Spleen (tissue), 11 donors: ENCODE measurements at regions not wholly inside any gene's neighbourhood (a gene's known extent, or its start where the extent isn't known, plus 50 kb on each side); places are given as distances from the start of the nearest gene placed in this dataset.

ENCODE experiments used
- DNase-seq: peaks from one replicate; pipeline ENCODE4 v3.0.0-alpha.2; 2020
- H3K27ac ChIP-seq, 8 donors: fragments of 200-600 bp; sonication (generic) in 7 of 8; 1 replicate in 4 of 8; 2 replicates in 4 of 8; pipeline versions ENCODE4 v1.5.0 to v1.8.0; 2016 to 2021; ENCODE audit warnings: inconsistent platforms in 4 of 8, mild to moderate bottlenecking in 4 of 8, moderate library complexity in 1 of 8
- H3K27me3 ChIP-seq, 7 donors: fragments of 200-600 bp; sonication (generic) in 6 of 7; replicated peaks in 1 of 7; 1 replicate in 4 of 7; 2 replicates in 3 of 7; pipeline versions ENCODE4 v1.5.0 to v1.8.0; 2016 to 2021; ENCODE audit warnings: inconsistent platforms in 3 of 7, mild to moderate bottlenecking in 1 of 7
- H3K36me3 ChIP-seq, 6 donors: fragments of 200-600 bp; sonication (generic) in 5 of 6; 1 replicate in 4 of 6; 2 replicates in 2 of 6; pipeline versions ENCODE4 v1.5.0 to v1.8.0; 2016 to 2021; ENCODE audit warnings: inconsistent platforms in 2 of 6
- H3K4me1 ChIP-seq, 6 donors: fragments of 200-600 bp; sonication (generic) in 5 of 6; 1 replicate in 3 of 6; 2 replicates in 3 of 6; pipeline versions ENCODE4 v1.5.0 to v1.8.0; 2016 to 2021; ENCODE audit warnings: inconsistent platforms in 3 of 6
- H3K4me3 ChIP-seq, 8 donors: fragments of 200-600 bp; sonication (generic) in 7 of 8; 1 replicate in 4 of 8; 2 replicates in 4 of 8; pipeline versions ENCODE4 v1.5.0 to v1.8.0; 2016 to 2021; ENCODE audit warnings: inconsistent platforms in 4 of 8, mild to moderate bottlenecking in 4 of 8, moderate library complexity in 2 of 8
- H3K9me3 ChIP-seq, 8 donors: fragments of 200-600 bp; sonication (generic) in 7 of 8; 1 replicate in 4 of 8; 2 replicates in 4 of 8; pipeline versions ENCODE4 v1.5.0 to v1.8.0; 2016 to 2021; ENCODE audit warnings: inconsistent platforms in 4 of 8
- POLR2A ChIP-seq, 3 donors: fragments of 450-650 bp; IDR thresholded peaks; one replicate each; pipeline ENCODE4 v1.5.1; 2017; ENCODE audit warnings: antibody characterized with exemption in 3 of 3, mild to moderate bottlenecking in 1 of 3
- POLR2AphosphoS5 ChIP-seq, 3 donors: sonication (generic); formaldehyde crosslinking; IDR thresholded peaks; one replicate each; pipeline ENCODE4 v1.5.1; 2017; ENCODE audit warnings: antibody characterized with exemption in 3 of 3
- WGBS, 5 donors: extraction: QIAGEN DNeasy Blood & Tissue Kit in 3 of 5; methylation state at CpG; one replicate each; pipeline versions ENCODE4 v1.1.5 to v1.1.7; 2013 to 2018; 5-methylcytosine and 5-hydroxymethylcytosine counted together
- intact Hi-C: fragments of 100-400 bp; cut with DNase I; formaldehyde crosslinking; loops from one replicate; pipeline ENCODE4 v1.15.0; 2023; ENCODE audit warnings: low total_unique reads
- TF ChIP-seq, protein P1 (sequence below), 11 experiments: fragments of 200-600 bp in 7 of 11; fragments of 450-650 bp in 4 of 11; sonication (generic) in 4 of 11; IDR thresholded peaks in 8 of 11; conservative IDR thresholded peaks in 3 of 11; 1 replicate in 7 of 11; 2 replicates in 4 of 11; pipeline versions ENCODE4 v1.4.0 to v1.8.0; 2016 to 2021; ENCODE audit warnings: antibody characterized with exemption in 11 of 11, inconsistent platforms in 4 of 11, mild to moderate bottlenecking in 1 of 11
- donor health status: healthy with polysubstance abuse.
- donor health status: DM: no; HTN: no; CAD: no; lungs with moderate emphysema.
- donor health status: DM: no; HTN: no; CAD: no.
- donor health status: Bipolar disorder and iron deficiency.
- donor health status: healthy.
- donor health status: DM: no; HTN: no; CAD: no.
- donor health status: DM: yes; HTN: yes; CAD: no.

DNA sequence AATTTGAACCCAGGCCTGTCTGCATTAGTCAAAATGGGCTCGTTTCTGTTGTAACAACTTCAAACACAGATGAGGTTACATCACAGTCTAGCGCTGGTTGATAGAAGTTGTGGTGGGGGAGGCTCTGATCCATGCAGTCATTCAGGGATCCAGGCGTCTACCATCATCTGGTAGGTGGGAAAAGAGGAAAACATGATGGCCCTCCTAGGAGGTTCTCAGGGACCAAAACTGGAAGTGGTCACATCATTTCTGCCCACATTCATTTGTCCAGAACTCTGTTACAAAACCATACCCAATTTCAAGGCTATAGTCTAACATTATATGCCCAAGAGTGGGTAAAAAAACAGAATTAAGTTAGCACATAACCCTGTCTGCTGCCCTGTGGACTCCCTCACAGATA, 135.1 kb downstream of the PHETA1 start:
- intact Hi-C loops: no loop called here
- Histone ChIP-seq H3K9me3 (peaks cover 0 to 14% (median 0%) of the 10 kb centered on the region in 8 donors), H3K4me1 (no peaks in the 10 kb centered on the region), H3K36me3 (no peaks in the 10 kb centered on the region), H3K27ac (no peak overlapping the region), H3K4me3 (no peak overlapping the region), H3K27me3 (peaks cover 0 to 56% (median 0%) of the 10 kb centered on the region in 7 donors)
- WGBS, 5 donors: 73 to 92% (median 81%) methylated on average over 3 of the region's 3 CpGs
- no peak for DNase-seq
- TF ChIP-seq, protein P1, sequence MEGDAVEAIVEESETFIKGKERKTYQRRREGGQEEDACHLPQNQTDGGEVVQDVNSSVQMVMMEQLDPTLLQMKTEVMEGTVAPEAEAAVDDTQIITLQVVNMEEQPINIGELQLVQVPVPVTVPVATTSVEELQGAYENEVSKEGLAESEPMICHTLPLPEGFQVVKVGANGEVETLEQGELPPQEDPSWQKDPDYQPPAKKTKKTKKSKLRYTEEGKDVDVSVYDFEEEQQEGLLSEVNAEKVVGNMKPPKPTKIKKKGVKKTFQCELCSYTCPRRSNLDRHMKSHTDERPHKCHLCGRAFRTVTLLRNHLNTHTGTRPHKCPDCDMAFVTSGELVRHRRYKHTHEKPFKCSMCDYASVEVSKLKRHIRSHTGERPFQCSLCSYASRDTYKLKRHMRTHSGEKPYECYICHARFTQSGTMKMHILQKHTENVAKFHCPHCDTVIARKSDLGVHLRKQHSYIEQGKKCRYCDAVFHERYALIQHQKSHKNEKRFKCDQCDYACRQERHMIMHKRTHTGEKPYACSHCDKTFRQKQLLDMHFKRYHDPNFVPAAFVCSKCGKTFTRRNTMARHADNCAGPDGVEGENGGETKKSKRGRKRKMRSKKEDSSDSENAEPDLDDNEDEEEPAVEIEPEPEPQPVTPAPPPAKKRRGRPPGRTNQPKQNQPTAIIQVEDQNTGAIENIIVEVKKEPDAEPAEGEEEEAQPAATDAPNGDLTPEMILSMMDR (IDR thresholded peaks at IDR 0.05 in 8 of 11, conservative IDR thresholded peaks at IDR 0.05 in 3 of 11): no peak
- TF ChIP-seq POLR2A (IDR thresholded peaks at IDR 0.05) (no peak), POLR2AphosphoS5 (IDR thresholded peaks at IDR 0.05) (no peak)

DNA sequence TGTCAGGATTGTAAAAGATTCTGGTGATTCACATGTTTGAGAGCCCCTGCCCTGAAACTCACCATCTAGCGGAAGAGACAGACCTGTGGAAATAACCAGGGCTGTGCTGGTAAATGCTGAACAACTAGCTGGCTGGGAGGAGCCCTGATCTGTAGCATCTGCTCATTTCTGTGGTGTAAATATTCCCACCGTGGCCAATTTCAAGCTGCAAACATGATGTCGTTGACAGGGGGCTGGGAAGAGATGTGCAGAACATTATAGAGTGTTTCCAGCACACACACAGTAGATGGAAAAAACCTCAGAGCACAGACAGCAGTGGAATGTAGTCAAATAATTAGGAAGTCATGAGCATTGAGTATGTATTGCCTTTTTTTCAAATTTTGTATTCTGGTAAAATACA, 138.2 kb downstream of the PHETA1 start:
- WGBS, 5 donors: 62 to 78% (median 66%) methylated on average over 3 of the region's 3 CpGs
- H3K36me3 ChIP-seq: no peaks in the 10 kb centered on the region
- no peak overlapping the region for H3K27ac ChIP-seq
- TF ChIP-seq, protein P1 (IDR thresholded peaks at IDR 0.05 in 8 of 11, conservative IDR thresholded peaks at IDR 0.05 in 3 of 11): no peak
- TF ChIP-seq POLR2AphosphoS5 (IDR thresholded peaks at IDR 0.05): no peak
- TF ChIP-seq POLR2A (IDR thresholded peaks at IDR 0.05): no peak
- no peak for DNase-seq
- peaks cover 0 to 5% (median 0%) of the 10 kb centered on the region in 8 donors for H3K9me3 ChIP-seq
- peaks cover 0 to 56% (median 0%) of the 10 kb centered on the region in 7 donors for H3K27me3 ChIP-seq
- H3K4me1 ChIP-seq: no peaks in the 10 kb centered on the region
- H3K4me3 ChIP-seq: no peak overlapping the region
- intact Hi-C loops: no loop called here

DNA sequence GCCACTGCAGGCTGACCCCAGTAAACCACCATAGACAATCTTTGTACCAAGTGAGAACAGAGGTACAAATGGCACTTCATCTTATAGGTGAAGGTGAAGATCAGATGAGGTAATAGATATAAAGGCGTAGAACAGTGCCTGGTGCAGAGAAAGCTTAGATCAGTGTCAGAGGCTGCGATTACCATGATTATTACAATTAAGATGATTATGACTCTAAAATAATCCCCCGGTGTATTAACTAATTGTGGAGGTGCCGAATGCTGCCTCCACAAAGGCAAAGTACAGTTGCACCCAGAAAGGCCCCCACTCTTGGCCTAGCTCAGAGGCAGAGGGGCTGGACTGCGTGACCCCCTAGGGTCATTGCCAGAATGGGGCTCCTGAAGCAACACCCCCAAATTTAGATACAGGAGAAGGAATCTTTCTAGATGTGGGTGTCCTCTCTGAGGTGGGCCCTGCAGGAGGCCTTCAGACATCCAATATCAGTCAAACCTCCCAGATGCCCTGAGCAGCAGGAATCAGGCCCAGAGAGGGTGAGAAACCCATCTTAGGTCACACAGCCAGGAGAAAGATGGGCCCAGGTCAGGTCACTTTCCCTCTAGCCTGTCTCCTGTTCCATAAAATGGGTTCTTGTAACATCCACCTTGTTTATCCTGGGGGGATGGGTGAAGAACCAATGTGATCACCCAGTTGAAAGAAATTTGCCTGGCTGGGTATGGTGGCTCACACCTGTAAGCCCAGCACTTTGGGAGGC, 139.8 kb downstream of the PHETA1 start:
- H3K9me3 ChIP-seq: peaks cover 0 to 5% (median 0%) of the 10 kb centered on the region in 8 donors
- DNase-seq: no peak
- H3K27me3 ChIP-seq: peaks cover 0 to 54% (median 0%) of the 10 kb centered on the region in 7 donors
- TF ChIP-seq, protein P1 (IDR thresholded peaks at IDR 0.05 in 8 of 11, conservative IDR thresholded peaks at IDR 0.05 in 3 of 11): no peak
- no peak for TF ChIP-seq POLR2AphosphoS5 (IDR thresholded peaks at IDR 0.05)
- no peak for TF ChIP-seq POLR2A (IDR thresholded peaks at IDR 0.05)
- H3K4me1 ChIP-seq: peaks cover 0 to 15% (median 8%) of the 10 kb centered on the region in 6 donors
- intact Hi-C loops: no loop called here
- no peaks in the 10 kb centered on the region for H3K36me3 ChIP-seq
- no peak overlapping the region for H3K4me3 ChIP-seq
- no peak overlapping the region for H3K27ac ChIP-seq
- 91 to 98% (median 92%) methylated on average over 5 of the region's 5 CpGs for whole genome bisulfite sequencing, 5 donors
